ENCODE measurements at regions not wholly inside any gene's neighbourhood (a gene's known extent, or its start where the extent isn't known, plus 50 kb on each side); places are given as distances from the start of the nearest gene placed in this dataset.

DNA sequence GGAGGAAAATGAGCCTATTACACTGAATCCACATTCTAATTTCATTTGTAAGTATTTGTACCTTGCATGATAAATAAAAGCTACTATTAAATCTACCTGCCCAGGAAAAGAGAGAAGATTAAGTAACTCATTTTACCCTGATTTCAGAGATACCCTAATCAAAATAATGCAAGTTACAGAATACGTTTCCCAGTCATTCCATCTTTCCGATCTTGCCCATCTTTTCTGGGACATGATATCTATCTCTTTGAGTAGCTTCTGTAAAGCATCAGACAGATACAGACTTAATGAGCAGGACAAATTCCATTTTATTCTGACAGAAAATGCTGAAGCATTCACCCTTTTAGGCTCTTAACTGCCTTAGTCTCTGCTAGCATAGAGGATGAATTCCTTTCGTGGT is 56.6 kb downstream of the SPRY2 start:
- Mint-ChIP-seq H3K9me3 (no peaks in the 10 kb centered on the region; the same call in 1 of the 2 replicates), H3K27ac (no peak overlapping the region), H3K4me3 (no peak overlapping the region), H3K36me3 (ENCODE audit: low read depth) (peaks cover 8% of the 10 kb centered on the region; the same call in 1 of the 2 replicates), H3K4me1 (ENCODE audit: low read depth) (no peaks in the 10 kb centered on the region), H3K27me3 (ENCODE audit: insufficient read depth) (peaks cover 2% of the 10 kb centered on the region; the same call in 1 of the 2 replicates)
- no peak for DNase-seq
- TF ChIP-seq, protein P1, sequence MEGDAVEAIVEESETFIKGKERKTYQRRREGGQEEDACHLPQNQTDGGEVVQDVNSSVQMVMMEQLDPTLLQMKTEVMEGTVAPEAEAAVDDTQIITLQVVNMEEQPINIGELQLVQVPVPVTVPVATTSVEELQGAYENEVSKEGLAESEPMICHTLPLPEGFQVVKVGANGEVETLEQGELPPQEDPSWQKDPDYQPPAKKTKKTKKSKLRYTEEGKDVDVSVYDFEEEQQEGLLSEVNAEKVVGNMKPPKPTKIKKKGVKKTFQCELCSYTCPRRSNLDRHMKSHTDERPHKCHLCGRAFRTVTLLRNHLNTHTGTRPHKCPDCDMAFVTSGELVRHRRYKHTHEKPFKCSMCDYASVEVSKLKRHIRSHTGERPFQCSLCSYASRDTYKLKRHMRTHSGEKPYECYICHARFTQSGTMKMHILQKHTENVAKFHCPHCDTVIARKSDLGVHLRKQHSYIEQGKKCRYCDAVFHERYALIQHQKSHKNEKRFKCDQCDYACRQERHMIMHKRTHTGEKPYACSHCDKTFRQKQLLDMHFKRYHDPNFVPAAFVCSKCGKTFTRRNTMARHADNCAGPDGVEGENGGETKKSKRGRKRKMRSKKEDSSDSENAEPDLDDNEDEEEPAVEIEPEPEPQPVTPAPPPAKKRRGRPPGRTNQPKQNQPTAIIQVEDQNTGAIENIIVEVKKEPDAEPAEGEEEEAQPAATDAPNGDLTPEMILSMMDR (IDR thresholded peaks at IDR 0.05) = no peak

DNA sequence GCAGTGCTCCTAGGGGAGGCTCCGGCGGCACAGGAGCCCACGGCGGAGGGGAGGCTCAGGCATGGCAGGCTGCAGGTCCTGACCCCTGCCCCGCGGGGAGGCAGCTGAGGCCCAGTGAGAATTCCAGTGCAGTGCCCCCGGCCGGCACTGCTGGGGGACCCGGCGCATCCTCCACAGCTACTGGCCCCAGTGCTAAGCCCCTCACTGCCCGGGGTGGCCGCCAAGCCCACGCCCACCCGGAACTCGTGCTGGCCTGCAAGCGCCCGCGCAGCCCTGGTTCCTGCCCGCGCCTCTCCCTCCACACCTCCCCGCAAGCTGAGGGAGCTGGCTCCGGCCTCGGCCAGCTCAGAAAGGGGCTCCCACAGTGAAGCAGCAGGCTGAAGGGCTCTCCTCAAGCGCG is 62.2 kb downstream of the SPRY2 start:
- TF ChIP-seq, protein P1 (IDR thresholded peaks at IDR 0.05) = no peak
- Mint-ChIP-seq H3K4me1 (ENCODE audit: low read depth) (peaks cover 26% of the 10 kb centered on the region), H3K27ac (no peak overlapping the region), H3K27me3 (ENCODE audit: insufficient read depth) (peaks cover 2% of the 10 kb centered on the region), H3K36me3 (ENCODE audit: low read depth) (peaks cover 12% of the 10 kb centered on the region; the same call in 1 of the 2 replicates), H3K9me3 (peaks cover 8% of the 10 kb centered on the region), H3K4me3 (no peak overlapping the region)
- DNase-seq = no peak

DNA sequence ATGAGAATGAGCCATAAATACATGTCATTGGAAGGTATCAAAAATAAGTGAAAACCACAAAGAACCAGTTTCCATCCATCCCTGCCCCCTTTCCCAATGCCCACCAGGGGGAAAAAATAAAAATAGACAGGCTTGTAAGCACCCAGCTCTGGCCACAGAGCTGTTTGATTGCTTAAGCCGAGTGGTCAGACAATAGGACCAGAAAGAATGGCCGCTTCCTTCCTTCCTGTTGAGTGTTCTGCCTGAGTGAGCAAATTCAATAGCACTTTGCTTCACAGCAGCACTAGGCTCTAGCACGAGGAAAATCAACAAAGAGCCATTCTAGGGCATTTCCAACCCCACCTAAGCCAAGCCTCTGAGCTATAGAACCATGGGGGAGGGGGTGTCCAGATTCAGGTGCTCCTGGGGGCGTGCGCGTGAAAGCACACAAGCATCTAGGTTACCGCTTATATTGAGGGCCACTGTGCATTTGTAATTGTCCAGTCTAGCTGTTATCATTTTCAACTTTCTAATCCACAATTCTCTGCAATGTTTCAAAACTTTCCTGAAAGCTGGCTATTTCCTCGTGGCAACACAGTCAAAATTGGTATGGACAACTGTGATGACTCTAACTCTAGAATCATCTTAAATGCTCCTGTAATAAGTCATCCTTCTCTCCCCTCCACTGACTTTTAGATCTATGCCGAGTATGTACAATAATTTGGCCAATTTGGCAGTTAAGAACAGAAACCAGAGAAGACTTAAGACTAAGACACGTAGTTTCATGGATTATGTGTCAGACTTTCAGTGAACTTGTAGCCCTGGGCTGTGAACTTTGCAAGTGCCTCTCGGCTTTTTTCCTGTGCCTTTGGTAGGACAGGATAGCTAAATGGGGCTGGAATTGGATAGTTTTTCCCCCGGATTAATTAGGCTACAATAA is 64.3 kb downstream of the SPRY2 start:
- Mint-ChIP-seq H3K9me3 (peaks cover 8% of the 10 kb centered on the region), H3K4me3 (peak overlapping the region; percentile 32), H3K27me3 (ENCODE audit: insufficient read depth) (no peaks in the 10 kb centered on the region; the same call in 1 of the 2 replicates), H3K27ac (peak overlapping the region; percentile 2; the same call in 1 of the 2 replicates), H3K4me1 (ENCODE audit: low read depth) (peaks cover 26% of the 10 kb centered on the region), H3K36me3 (ENCODE audit: low read depth) (peaks cover 13% of the 10 kb centered on the region; the same call in 1 of the 2 replicates)
- TF ChIP-seq, protein P1 (IDR thresholded peaks at IDR 0.05) = 0 out of 2 replicates have a peak, but pooled peaks have one; percentile 10
- DNase-seq = peak; percentile 64

DNA sequence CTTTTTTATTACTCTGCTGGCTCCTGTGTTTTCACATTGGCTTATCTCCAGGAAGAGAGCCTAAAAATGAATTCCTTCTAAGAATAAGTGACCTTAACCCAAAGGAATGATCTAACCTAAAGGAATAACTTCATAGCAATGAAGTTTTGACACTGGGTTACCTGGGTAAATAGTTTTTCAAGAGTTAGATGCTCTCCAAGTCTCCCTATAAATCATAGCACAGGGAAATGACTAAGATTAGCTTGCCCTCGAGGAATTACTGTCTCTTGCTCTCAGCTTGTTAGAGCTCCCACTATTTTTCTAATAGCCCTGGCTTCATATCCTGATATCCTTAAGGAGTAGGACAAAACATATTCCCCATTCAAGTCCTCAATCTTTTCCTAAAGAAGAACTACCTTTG is 66.3 kb downstream of the SPRY2 start:
- Mint-ChIP-seq H3K36me3 (ENCODE audit: low read depth) (peaks cover 13% of the 10 kb centered on the region; the same call in 1 of the 2 replicates), H3K27ac (no peak overlapping the region), H3K4me1 (ENCODE audit: low read depth) (peaks cover 26% of the 10 kb centered on the region), H3K9me3 (peaks cover 18% of the 10 kb centered on the region), H3K27me3 (ENCODE audit: insufficient read depth) (no peaks in the 10 kb centered on the region; the same call in 1 of the 2 replicates), H3K4me3 (no peak overlapping the region)
- DNase-seq = peak; percentile 18
- TF ChIP-seq, protein P1 (IDR thresholded peaks at IDR 0.05) = no peak

DNA sequence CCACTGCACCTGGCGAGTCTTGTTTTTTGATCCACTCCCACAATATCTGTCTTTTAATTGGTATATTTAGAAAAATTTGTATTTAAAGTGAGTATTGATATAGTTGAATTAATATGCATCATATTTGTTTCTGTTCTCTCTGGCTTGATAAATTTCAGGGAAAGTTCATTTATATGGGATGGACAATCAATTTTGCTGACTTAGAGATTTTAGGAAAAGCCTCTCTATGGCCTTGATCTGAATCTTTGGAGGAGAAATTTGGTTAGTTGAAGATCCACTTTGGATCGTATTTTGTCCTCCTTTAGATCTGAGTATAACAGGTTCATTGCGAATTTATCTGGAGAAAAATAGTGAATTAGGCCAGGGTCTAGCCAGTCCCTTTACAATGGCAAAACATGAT is 67.2 kb downstream of the SPRY2 start:
- H3K4me1 Mint-ChIP-seq (ENCODE audit: low read depth) = peaks cover 26% of the 10 kb centered on the region
- H3K9me3 Mint-ChIP-seq = peaks cover 18% of the 10 kb centered on the region
- TF ChIP-seq, protein P1 (IDR thresholded peaks at IDR 0.05) = no peak
- no peak for DNase-seq
- no peaks in the 10 kb centered on the region; the same call in 1 of the 2 replicates for H3K27me3 Mint-ChIP-seq (ENCODE audit: insufficient read depth)
- H3K4me3 Mint-ChIP-seq = no peak overlapping the region
- no peak overlapping the region for H3K27ac Mint-ChIP-seq
- H3K36me3 Mint-ChIP-seq (ENCODE audit: low read depth) = peaks cover 13% of the 10 kb centered on the region; the same call in 1 of the 2 replicates

Data from HFFc6 (cell line).